DOHH2 (cell line): ENCODE measurements at regions not wholly inside any gene's neighbourhood (a gene's known extent, or its start where the extent isn't known, plus 50 kb on each side); places are given as distances from the start of the nearest gene placed in this dataset.

Experiments used
- CTCF ChIP-seq: fragments of 200-600 bp; sonication (generic); IDR thresholded peaks from one replicate; pipeline ENCODE4 v1.5.1; 2014; ENCODE audit warnings: antibody characterized with exemption, mild to moderate bottlenecking, low read depth, low read length; ENCODE audit not compliant: poor library complexity, severe bottlenecking
- EZH2phosphoT487 ChIP-seq: fragments of 200-600 bp; sonication (generic); IDR thresholded peaks from 2 replicates; pipeline ENCODE4 v1.6.1; 2017; ENCODE audit warnings: borderline replicate concordance, mild to moderate bottlenecking, antibody characterized with exemption, low read length, moderate library complexity, mixed read lengths

GRCh38 chr6:155894758-155895157, 439.1 kb upstream of the NOX3 start:
- no peak for TF ChIP-seq CTCF
- no peak for TF ChIP-seq EZH2phosphoT487
